HepG2 (cell line): ENCODE measurements at regions not wholly inside any gene's neighbourhood (a gene's known extent, or its start where the extent isn't known, plus 50 kb on each side); places are given as distances from the start of the nearest gene placed in this dataset.

Source experiments
- ATAC-seq: fragments of 200-7000 bp; cut with Tn5 transposase; 3 replicates; pipeline ENCODE4 v1.9.1; 2020; ENCODE audit warnings: mild to moderate bottlenecking, moderate library complexity
- BruUV-seq: library from RNA; stranded (reverse); fragments of 400-500 nt; replicated peaks from 2 replicates; lab custom pipeline; 2021; lab: Mats Ljungman, UMichigan
- CTCF ChIA-PET: fragments of 300-600 bp; formaldehyde crosslinking; extraction: SDS; loops from one replicate; lab custom pipeline; 2021; ENCODE audit warnings: low total read pairs, inconsistent platforms, low intra/inter-chr PET ratio; lab: Yijun Ruan, JAX
- POLR2A ChIA-PET: fragments of 350-600 bp; sonication (Branson Sonifier 250); formaldehyde crosslinking; loops from one replicate; lab custom pipeline; 2020; ENCODE audit warnings: antibody characterized with exemption, inconsistent platforms; lab: Yijun Ruan, JAX
- DNase-seq: peaks from one replicate; pipeline ENCODE4 v3.0.0-alpha.2; 2015; ENCODE audit warnings: low spot score
- FAIRE-seq: peaks from 3 replicates; lab custom pipeline; 2011; peaks lifted over from hg19 to GRCh38; lab: Jason Lieb, UNC
- H2AFZ ChIP-seq: one replicate; pipeline ENCODE4 v1.6.1; 2011; ENCODE audit warnings: low read length, inconsistent platforms
- H3K27ac ChIP-seq: fragments of 300-600 bp; 3 replicates; pipeline ENCODE4 v1.8.0; 2011; ENCODE audit warnings: mixed run types, mild to moderate bottlenecking, mixed read lengths, low read length, inconsistent platforms; ENCODE audit not compliant: insufficient read depth; ENCODE audit errors: extremely low read length
- H3K27me3 ChIP-seq, 2 experiments: fragments of 200-600 bp in 1 of 2; 2 replicates in 1 of 2; 3 replicates in 1 of 2; pipeline versions ENCODE4 v1.6.0 to v1.8.0; 2011; ENCODE audit warnings: low read length in 2 of 2, mild to moderate bottlenecking in 2 of 2, moderate library complexity in 2 of 2, inconsistent platforms in 1 of 2; ENCODE audit not compliant: insufficient read depth in 2 of 2, control insufficient read depth in 1 of 2
- H3K36me3 ChIP-seq, 2 experiments: fragments of 200-600 bp in 1 of 2; replicated peaks in 1 of 2; 2 replicates in 1 of 2; 3 replicates in 1 of 2; pipeline versions ENCODE4 v1.5.1 to v1.8.0; 2011; ENCODE audit warnings: low read length in 2 of 2, inconsistent platforms in 1 of 2; ENCODE audit not compliant: insufficient read depth in 2 of 2, control insufficient read depth in 1 of 2
- H3K4me1 ChIP-seq: 2 replicates; pipeline ENCODE4 v1.5.1; 2012; ENCODE audit warnings: low read length, inconsistent platforms; ENCODE audit not compliant: insufficient read depth
- H3K4me2 ChIP-seq: 2 replicates; pipeline ENCODE4 v1.6.0; 2011; ENCODE audit warnings: low read depth, low read length, inconsistent platforms
- H3K4me3 ChIP-seq, 3 experiments: fragments of 200-600 bp in 1 of 3; sonication (generic), shearing (Covaris generic) in 1 of 3; replicated peaks in 1 of 3; 2 replicates each; pipeline ENCODE4 v1.5.1; 2011 to 2016; ENCODE audit warnings: low read length in 3 of 3, inconsistent platforms in 2 of 3, low read depth in 2 of 3, mild to moderate bottlenecking in 2 of 3, control low read depth in 1 of 3, mixed read lengths in 1 of 3; ENCODE audit not compliant: insufficient read depth in 1 of 3
- H3K79me2 ChIP-seq: one replicate; pipeline ENCODE4 v1.6.1; 2011; ENCODE audit warnings: low read length, inconsistent platforms; ENCODE audit not compliant: insufficient read depth
- H3K9ac ChIP-seq: 2 replicates; pipeline ENCODE4 v1.6.0; 2011; ENCODE audit warnings: mild to moderate bottlenecking, low read depth, low read length, inconsistent platforms; ENCODE audit not compliant: insufficient read depth
- H3K9me3 ChIP-seq: 2 replicates; pipeline ENCODE4 v1.5.1; 2012; ENCODE audit warnings: mild to moderate bottlenecking, low read length
- H4K20me1 ChIP-seq: 2 replicates; pipeline ENCODE4 v1.6.0; 2011; ENCODE audit warnings: inconsistent platforms, mild to moderate bottlenecking, low read length, moderate library complexity; ENCODE audit not compliant: insufficient read depth
- CBFB ChIP-seq: sonication (generic); formaldehyde crosslinking; IDR thresholded peaks from 2 replicates; pipeline ENCODE4 v1.4.0; 2020; ENCODE audit warnings: missing genetic modification reagents
- CHD2 ChIP-seq: IDR thresholded peaks from 2 replicates; pipeline ENCODE4 v1.6.1; 2011; ENCODE audit warnings: low read depth, low read length, improper control_type of control experiment
- ELF3 ChIP-seq: IDR thresholded peaks from 2 replicates; pipeline ENCODE4 v1.6.1; 2016; ENCODE audit warnings: missing genetic modification reagents, missing compliant biosample characterization
- FOXO4 ChIP-seq: sonication (generic); formaldehyde crosslinking; conservative IDR thresholded peaks from 2 replicates; pipeline ENCODE4 v1.8.1; 2023; ENCODE audit warnings: missing genetic modification reagents
- HINFP ChIP-seq: sonication (generic); formaldehyde crosslinking; IDR thresholded peaks from 2 replicates; pipeline ENCODE4 v1.4.0; 2020; ENCODE audit warnings: low read depth, mild to moderate bottlenecking, missing genetic modification reagents
- HNRNPLL ChIP-seq: fragments of 200-400 bp; formaldehyde crosslinking; IDR thresholded peaks from 2 replicates; pipeline ENCODE4 v1.6.1; 2017; ENCODE audit warnings: mild to moderate bottlenecking, low read depth, low read length; ENCODE audit not compliant: poor library complexity, severe bottlenecking
- IRX3 ChIP-seq: sonication (generic); formaldehyde crosslinking; IDR thresholded peaks from 2 replicates; pipeline ENCODE4 v1.8.1; 2023; ENCODE audit warnings: mild to moderate bottlenecking, low read depth, missing genetic modification reagents, borderline replicate concordance
- MATR3 ChIP-seq: sonication (generic); formaldehyde crosslinking; IDR thresholded peaks from 2 replicates; pipeline ENCODE4 v1.4.0; 2020; ENCODE audit warnings: missing genetic modification reagents
- SAP130 ChIP-seq: IDR thresholded peaks from 2 replicates; pipeline ENCODE4 v1.6.1; 2016; ENCODE audit warnings: low read depth
- TAF15 ChIP-seq: fragments of 200-400 bp; formaldehyde crosslinking; IDR thresholded peaks from one replicate; pipeline ENCODE4 v1.6.1; 2018; ENCODE audit warnings: mild to moderate bottlenecking, low read depth, low read length; ENCODE audit not compliant: poor library complexity, severe bottlenecking
- THAP8 ChIP-seq: sonication (generic); formaldehyde crosslinking; IDR thresholded peaks from 2 replicates; pipeline ENCODE4 v1.5.1; 2020; ENCODE audit warnings: missing genetic modification reagents, mild to moderate bottlenecking, borderline replicate concordance
- ZNF124 ChIP-seq: sonication (generic); formaldehyde crosslinking; IDR thresholded peaks from 2 replicates; pipeline ENCODE4 v1.4.0; 2020; ENCODE audit warnings: missing genetic modification reagents
- WGBS: methylation state at CpG from one replicate; pipeline ENCODE4 v1.1.6; 2017; ENCODE audit warnings: low lambda C conversion rate; 5-methylcytosine and 5-hydroxymethylcytosine counted together
- in situ Hi-C: cut with HindIII; loops from 2 replicates; pipeline ENCODE4 v1.10.0; 2017; ENCODE audit warnings: low pct_unique_long_range_greater_than_20kb; ENCODE audit not compliant: extremely low pct_ligation_motif_present
- intact Hi-C: fragments of 100-400 bp; cut with micrococcal nuclease; formaldehyde crosslinking; loops from one replicate; pipeline ENCODE4 v1.10.0; 2022; ENCODE audit not compliant: unreplicated experiment

- BruUV-seq = no TSS peak
- FAIRE-seq = no peak
These were observed 116.3 kb upstream of the PNPLA4 start for GRCh38 chrX:8043546-8043945.

More at GRCh38 chrX:8043546-8043945, 116.3 kb upstream of the PNPLA4 start:
- Histone ChIP-seq H2AFZ (no peak overlapping the region), H3K27ac (no peak overlapping the region)
- TF ChIP-seq THAP8 (CRISPR knock-in tag) = no peak
- TF ChIP-seq IRX3 (CRISPR knock-in tag) = no peak
- TF ChIP-seq CHD2 = no peak
- no peak for TF ChIP-seq ELF3 (CRISPR knock-in tag)
- no peak for TF ChIP-seq SAP130 (CRISPR knock-in tag)
- TF ChIP-seq MATR3 = no peak
- TF ChIP-seq HNRNPLL = no peak
- no peak for TF ChIP-seq FOXO4 (CRISPR knock-in tag)
- TF ChIP-seq CBFB (CRISPR knock-in tag) = no peak
- TF ChIP-seq TAF15 = no peak
- TF ChIP-seq ZNF124 (CRISPR knock-in tag) = no peak
- TF ChIP-seq HINFP (CRISPR knock-in tag) = no peak
- TF ChIP-seq, all 625 proteins: peak for 0
- CTCF ChIA-PET = no interaction called here
- no peaks in the 10 kb centered on the region for H4K20me1 ChIP-seq
- no peak for ATAC-seq
- no peaks in the 10 kb centered on the region for H3K79me2 ChIP-seq
- H3K4me2 ChIP-seq = no peak overlapping the region
- no peaks in the 10 kb centered on the region for H3K4me1 ChIP-seq
- 67% methylated on average over 2 of the region's 2 CpGs for WGBS
- POLR2A ChIA-PET = no interaction called here
- no peaks in the 10 kb centered on the region for H3K36me3 ChIP-seq
- H3K4me3 ChIP-seq = no peak overlapping the region
- in situ Hi-C loops (no loop called here), intact Hi-C loops (no loop called here)
- no peaks in the 10 kb centered on the region for H3K27me3 ChIP-seq
- no peaks in the 10 kb centered on the region for H3K9me3 ChIP-seq
- no peak overlapping the region for H3K9ac ChIP-seq
- DNase-seq = no peak
